Activated CD8-positive, alpha-beta T cell treated with anti-CD3 and anti-CD28 coated beads, Interleukin-2, amount 10 ng/mL, durations not matched to agents 7 days and 5 days (primary cell): ENCODE measurements at regions not wholly inside any gene's neighbourhood (a gene's known extent, or its start where the extent isn't known, plus 50 kb on each side); places are given as distances from the start of the nearest gene placed in this dataset.
"Not testable (repeated sequence)": the region's sequence is repeated elsewhere in the genome, so short reads cannot be mapped to it uniquely, and the experiment has no call there.

Experiments
- ATAC-seq: fragments of 150-1000 bp; cut with Tn5 transposase; one replicate; pipeline ENCODE4 v1.10.0; 2021; ENCODE audit warnings: moderate library complexity
- CTCF ChIA-PET: fragments of 350-600 bp; sonication (Branson Sonifier 250); formaldehyde crosslinking; loops from one replicate; lab custom pipeline; 2021; ENCODE audit warnings: antibody characterized with exemption; lab: Charles Lee
- POLR2A ChIA-PET: fragments of 350-600 bp; sonication (Branson Sonifier 250); formaldehyde crosslinking; loops from one replicate; lab custom pipeline; 2021; ENCODE audit warnings: antibody characterized with exemption; lab: Charles Lee
- DNase-seq: peaks from one replicate; pipeline ENCODE4 v3.0.0-alpha.2; 2020
- H3K27ac Mint-ChIP-seq: one replicate; pipeline ENCODE4 v1.8.0; 2021; ENCODE audit warnings: mild to moderate bottlenecking, mixed read lengths
- H3K27me3 Mint-ChIP-seq: one replicate; pipeline ENCODE4 v1.8.0; 2021; ENCODE audit warnings: low read depth, mixed read lengths
- H3K36me3 Mint-ChIP-seq: one replicate; pipeline ENCODE4 v1.8.0; 2021; ENCODE audit warnings: low read depth, mixed read lengths
- H3K4me1 Mint-ChIP-seq: one replicate; pipeline ENCODE4 v1.8.0; 2021; ENCODE audit warnings: low read depth, mixed read lengths
- H3K4me3 Mint-ChIP-seq: one replicate; pipeline ENCODE4 v1.8.0; 2021; ENCODE audit warnings: mild to moderate bottlenecking, mixed read lengths
- H3K9me3 Mint-ChIP-seq: one replicate; pipeline ENCODE4 v1.8.0; 2022; ENCODE audit warnings: mixed read lengths; ENCODE audit not compliant: insufficient read depth

DNA sequence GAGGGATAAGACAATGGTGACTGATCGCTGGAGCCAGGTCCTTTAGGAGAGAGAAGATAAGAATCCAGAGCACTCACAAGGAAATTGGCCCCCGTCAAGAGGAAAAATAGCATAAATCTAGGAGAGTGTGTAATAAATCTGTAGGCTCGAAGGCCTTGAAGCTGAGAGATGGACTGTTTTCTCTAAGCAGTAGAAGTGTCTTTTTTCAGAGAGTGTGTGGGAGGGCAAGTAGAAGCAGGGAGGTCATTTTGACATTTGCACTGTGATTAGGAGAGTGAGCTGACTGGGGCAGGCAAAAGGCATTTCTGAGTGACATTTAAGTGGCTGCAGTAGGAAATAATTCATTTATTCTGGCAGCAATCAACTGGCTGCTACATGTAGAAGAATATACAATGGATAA, 78.0 kb upstream of the DDHD1 start:
- ChIA-PET CTCF (no interaction called here), POLR2A (no interaction called here)
- Mint-ChIP-seq H3K9me3 (peaks cover 5% of the 10 kb centered on the region), H3K4me3 (no peak overlapping the region), H3K27ac (no peak overlapping the region), H3K27me3 (no peaks in the 10 kb centered on the region), H3K4me1 (peaks cover 3% of the 10 kb centered on the region), H3K36me3 (peaks cover 2% of the 10 kb centered on the region)
- no peak for DNase-seq
- ATAC-seq = no peak

- ChIA-PET CTCF (no interaction called here), POLR2A (interaction anchor here (0.6 kb wide), 1 partner anchor 11 kb away, joined by 3 read pairs; no protein-coding TSS in a partner anchor)
- no peak overlapping the region for H3K27ac Mint-ChIP-seq
- ATAC-seq (no peak), DNase-seq (no peak)
- peaks cover 7% of the 10 kb centered on the region for H3K36me3 Mint-ChIP-seq
- H3K4me3 Mint-ChIP-seq = no peak overlapping the region
- H3K9me3 Mint-ChIP-seq = peaks cover 15% of the 10 kb centered on the region
- no peaks in the 10 kb centered on the region for H3K27me3 Mint-ChIP-seq
- H3K4me1 Mint-ChIP-seq = peaks cover 3% of the 10 kb centered on the region
Measured at GRCh38 chr14:53228966-53229365, 75.8 kb upstream of the DDHD1 start.

DNA sequence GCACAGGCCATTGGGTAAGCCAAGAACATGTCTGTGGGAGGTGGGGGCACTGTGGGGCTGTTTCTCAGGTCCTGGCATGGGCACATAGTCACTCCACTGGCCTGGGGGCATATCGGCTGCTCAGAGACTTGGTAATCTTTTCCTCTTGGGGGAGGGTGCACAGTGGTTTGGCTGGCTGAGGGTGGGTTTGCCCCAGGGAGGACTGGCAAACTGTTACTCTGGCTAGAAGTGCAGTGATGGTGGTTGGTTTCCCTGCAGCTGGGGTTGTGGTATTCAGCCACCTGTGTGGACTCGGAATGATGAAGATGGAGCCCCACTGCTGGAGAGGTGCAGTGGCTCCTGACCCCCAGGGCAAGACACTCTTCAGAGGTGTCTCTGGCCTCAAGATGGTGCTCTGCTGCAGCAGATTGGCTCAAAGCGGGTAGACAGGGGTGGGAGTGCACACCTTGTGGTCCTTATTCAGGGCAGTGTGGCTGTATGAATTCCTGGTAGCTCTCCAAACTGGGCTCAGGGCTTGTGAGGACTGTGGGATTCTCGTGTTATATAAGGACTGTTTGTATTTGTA, 74.1 kb upstream of the DDHD1 start:
- no peak overlapping the region for H3K4me3 Mint-ChIP-seq
- no peaks in the 10 kb centered on the region for H3K27me3 Mint-ChIP-seq
- no peaks in the 10 kb centered on the region for H3K4me1 Mint-ChIP-seq
- H3K9me3 Mint-ChIP-seq = peaks cover 15% of the 10 kb centered on the region
- ATAC-seq (no peak), DNase-seq (no peak)
- ChIA-PET CTCF (interaction anchor here (1.3 kb wide), 1 partner anchor 69 kb away, joined by 3 read pairs; no protein-coding TSS in a partner anchor), POLR2A (no interaction called here)
- H3K27ac Mint-ChIP-seq = no peak overlapping the region
- H3K36me3 Mint-ChIP-seq = peaks cover 6% of the 10 kb centered on the region

DNA sequence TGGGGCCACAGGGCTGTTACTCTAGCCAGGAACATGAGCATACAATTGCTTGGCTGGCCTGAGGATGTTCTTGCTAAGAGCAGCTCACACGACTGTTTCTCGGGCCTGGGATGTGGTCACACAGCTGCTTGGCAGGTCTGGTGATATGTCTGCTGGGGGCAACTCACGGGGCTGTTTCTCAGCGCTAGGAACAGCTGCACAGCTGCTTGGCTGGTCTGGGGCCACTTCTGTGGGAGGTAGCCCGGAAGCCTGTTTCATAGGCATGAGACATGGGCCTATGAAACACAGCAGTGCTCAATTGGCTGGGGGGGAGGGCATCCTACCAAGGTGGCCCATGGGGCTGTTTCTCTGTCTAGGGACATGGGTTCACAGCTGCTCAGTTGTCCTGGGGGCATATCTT, 73.4 kb upstream of the DDHD1 start:
- no peaks in the 10 kb centered on the region for H3K27me3 Mint-ChIP-seq
- ChIA-PET CTCF (no interaction called here), POLR2A (no interaction called here)
- H3K4me3 Mint-ChIP-seq = no peak overlapping the region
- no peak for DNase-seq
- ATAC-seq = no peak
- H3K9me3 Mint-ChIP-seq = peaks cover 15% of the 10 kb centered on the region
- H3K36me3 Mint-ChIP-seq = peaks cover 6% of the 10 kb centered on the region
- H3K4me1 Mint-ChIP-seq = no peaks in the 10 kb centered on the region
- no peak overlapping the region for H3K27ac Mint-ChIP-seq

- H3K36me3 Mint-ChIP-seq = peaks cover 6% of the 10 kb centered on the region
- ChIA-PET CTCF (interaction anchor here (1.0 kb wide), 1 partner anchor 75 kb away, joined by 3 read pairs; no protein-coding TSS in a partner anchor), POLR2A (no interaction called here)
- peaks cover 9% of the 10 kb centered on the region for H3K4me1 Mint-ChIP-seq
- H3K4me3 Mint-ChIP-seq = no peak overlapping the region
- no peak overlapping the region for H3K27ac Mint-ChIP-seq
- no peak for ATAC-seq
- H3K9me3 Mint-ChIP-seq = peaks cover 8% of the 10 kb centered on the region
- no peak for DNase-seq
- H3K27me3 Mint-ChIP-seq = no peaks in the 10 kb centered on the region
Measured at GRCh38 chr14:53220914-53221313, 67.8 kb upstream of the DDHD1 start.

- peak overlapping the region; percentile 82 for H3K4me3 Mint-ChIP-seq
- POLR2A ChIA-PET = interaction anchor here (0.6 to 2.2 kb wide), 4 partner anchors 11 to 110 kb away, joined by 3 to 11 read pairs (median 3); partner anchors contain the start of gene DDHD1
- no peak for ATAC-seq
- peaks cover 9% of the 10 kb centered on the region for H3K4me1 Mint-ChIP-seq
- no peak for DNase-seq
- no peaks in the 10 kb centered on the region for H3K27me3 Mint-ChIP-seq
- no peaks in the 10 kb centered on the region for H3K9me3 Mint-ChIP-seq
- H3K27ac Mint-ChIP-seq = peak overlapping the region; percentile 79
- CTCF ChIA-PET = interaction anchor here (0.7 to 2.1 kb wide), 12 partner anchors 12 to 166 kb away, joined by 3 to 6 read pairs (median 4); partner anchors contain the start of gene DDHD1
- H3K36me3 Mint-ChIP-seq = no peaks in the 10 kb centered on the region
Measured at GRCh38 chr14:53218161-53218560, 65.0 kb upstream of the DDHD1 start.

DNA sequence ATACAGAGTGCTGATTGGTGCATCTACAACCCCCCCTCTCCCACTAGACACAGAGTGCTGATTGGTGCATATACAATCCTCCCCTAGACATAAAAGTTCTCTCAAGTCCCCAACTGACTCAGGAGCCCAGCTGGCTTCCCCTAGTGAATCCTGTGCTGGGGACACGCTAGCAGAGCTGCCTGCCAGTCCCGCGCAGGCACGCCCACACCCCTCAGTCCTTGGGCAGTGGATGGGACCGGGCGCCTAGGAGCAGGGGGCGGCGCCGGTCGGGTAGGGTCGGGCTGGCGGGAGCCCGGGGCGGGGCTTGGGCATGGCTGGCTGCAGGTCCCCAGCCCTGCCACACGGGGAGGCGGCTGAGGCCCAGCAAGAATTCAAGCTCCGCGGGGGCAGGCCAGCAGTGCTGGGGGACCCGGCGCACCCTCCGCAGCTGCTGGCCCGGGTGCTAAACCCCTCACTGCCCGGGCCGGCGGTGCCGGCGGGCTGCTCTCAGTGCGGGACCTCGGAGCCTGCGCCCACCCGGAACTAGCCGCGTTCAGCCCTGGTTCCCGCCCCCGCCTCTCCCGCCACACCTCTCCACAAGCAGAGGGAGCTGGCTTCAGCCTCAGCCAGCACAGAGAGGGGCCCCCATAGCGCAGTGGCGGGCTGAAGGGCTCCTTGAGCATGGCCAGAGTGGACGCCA, 64.3 kb upstream of the DDHD1 start:
- ATAC-seq = peak; percentile 99
- peak; percentile 84 for DNase-seq
- H3K27me3 Mint-ChIP-seq = no peaks in the 10 kb centered on the region
- no peaks in the 10 kb centered on the region for H3K36me3 Mint-ChIP-seq
- H3K4me1 Mint-ChIP-seq = peaks cover 9% of the 10 kb centered on the region
- ChIA-PET CTCF (interaction anchor here (0.7 to 2.1 kb wide), 14 partner anchors 12 to 187 kb away, joined by 3 to 6 read pairs (median 3); partner anchors contain the start of gene DDHD1), POLR2A (interaction anchor here (0.6 to 2.2 kb wide), 4 partner anchors 11 to 109 kb away, joined by 3 to 11 read pairs (median 3); partner anchors contain the start of gene DDHD1)
- peak overlapping the region; percentile 79 for H3K27ac Mint-ChIP-seq
- peak overlapping the region; percentile 82 for H3K4me3 Mint-ChIP-seq
- no peaks in the 10 kb centered on the region for H3K9me3 Mint-ChIP-seq

- not testable (repeated sequence) for ATAC-seq, H3K27me3 Mint-ChIP-seq, H3K9me3 Mint-ChIP-seq, H3K36me3 Mint-ChIP-seq, H3K4me1 Mint-ChIP-seq, DNase-seq
- H3K4me3 Mint-ChIP-seq = peak overlapping the region; percentile 82
- peak overlapping the region; percentile 79 for H3K27ac Mint-ChIP-seq
- ChIA-PET CTCF (interaction anchor here (0.8 to 2.1 kb wide), 7 partner anchors 19 to 186 kb away, joined by 3 to 6 read pairs (median 5); partner anchors contain the start of gene DDHD1), POLR2A (interaction anchor here (1.2 to 2.2 kb wide), 2 partner anchors 64 to 107 kb away, joined by 3 to 11 read pairs; partner anchors contain the start of gene DDHD1)
Measured at GRCh38 chr14:53216955-53217315, 63.8 kb upstream of the DDHD1 start.

- H3K4me1 Mint-ChIP-seq, DNase-seq, H3K9me3 Mint-ChIP-seq, H3K27ac Mint-ChIP-seq, ATAC-seq, H3K36me3 Mint-ChIP-seq, H3K4me3 Mint-ChIP-seq, H3K27me3 Mint-ChIP-seq: not testable (repeated sequence)
- CTCF ChIA-PET = interaction anchor here (0.8 to 2.1 kb wide), 5 partner anchors 64 to 186 kb away, joined by 3 to 5 read pairs (median 5); partner anchors contain the start of gene DDHD1
- POLR2A ChIA-PET = interaction anchor here (2.2 kb wide), 1 partner anchor 64 kb away, joined by 11 read pairs; the partner anchor contains the start of gene DDHD1
Measured at GRCh38 chr14:53216478-53216877, 63.4 kb upstream of the DDHD1 start.

DNA sequence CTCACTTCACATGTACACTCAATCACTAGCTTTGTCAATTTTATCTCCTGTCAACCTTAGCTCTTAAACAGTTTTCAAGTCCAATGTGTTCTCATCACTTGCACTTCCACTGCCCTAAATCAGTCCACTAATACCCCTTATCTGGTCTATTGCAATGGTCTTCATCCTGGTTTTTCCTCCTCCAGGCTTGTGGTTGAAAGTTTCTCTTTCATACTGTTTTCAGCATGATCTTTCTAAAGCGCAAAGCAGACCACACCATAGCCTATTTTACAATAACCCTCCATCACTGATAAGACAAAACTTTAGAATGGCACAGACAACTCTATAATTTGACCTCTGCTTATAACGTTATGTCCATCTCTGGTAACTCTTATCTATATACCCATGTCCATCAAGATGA, 62.0 kb upstream of the DDHD1 start:
- Mint-ChIP-seq H3K4me1 (peaks cover 9% of the 10 kb centered on the region), H3K36me3 (no peaks in the 10 kb centered on the region), H3K9me3 (no peaks in the 10 kb centered on the region), H3K27me3 (no peaks in the 10 kb centered on the region), H3K27ac (no peak overlapping the region), H3K4me3 (no peak overlapping the region)
- ChIA-PET POLR2A (interaction anchor here (0.8 kb wide), 1 partner anchor 1221 kb away, joined by 3 read pairs; no protein-coding TSS in a partner anchor), CTCF (interaction anchor here (1.0 kb wide), 1 partner anchor 81 kb away, joined by 5 read pairs; no protein-coding TSS in a partner anchor)
- no peak for DNase-seq
- ATAC-seq = no peak

GRCh38 chr14:53214384-53214783, 61.3 kb upstream of the DDHD1 start:
- DNase-seq (no peak), ATAC-seq (no peak)
- CTCF ChIA-PET = interaction anchor here (1.4 kb wide), 1 partner anchor 81 kb away, joined by 5 read pairs; no protein-coding TSS in a partner anchor
- no peak overlapping the region for H3K4me3 Mint-ChIP-seq
- no peaks in the 10 kb centered on the region for H3K36me3 Mint-ChIP-seq
- no peak overlapping the region for H3K27ac Mint-ChIP-seq
- no peaks in the 10 kb centered on the region for H3K27me3 Mint-ChIP-seq
- H3K4me1 Mint-ChIP-seq = peaks cover 9% of the 10 kb centered on the region
- H3K9me3 Mint-ChIP-seq = no peaks in the 10 kb centered on the region
- POLR2A ChIA-PET = interaction anchor here (0.8 kb wide), 1 partner anchor 1221 kb away, joined by 3 read pairs; no protein-coding TSS in a partner anchor
